WI38 (cell line): ENCODE measurements at regions not wholly inside any gene's neighbourhood (a gene's known extent, or its start where the extent isn't known, plus 50 kb on each side); places are given as distances from the start of the nearest gene placed in this dataset.

Source experiments
- H3K4me3 ChIP-seq: 2 replicates; pipeline ENCODE4 v1.5.1; 2011; ENCODE audit warnings: low read depth, mild to moderate bottlenecking, control low read depth, low read length
- CTCF ChIP-seq: IDR thresholded peaks from 2 replicates; pipeline ENCODE4 v1.5.1; 2012; ENCODE audit warnings: low read depth, mild to moderate bottlenecking, control low read depth, low read length

- H3K4me3 ChIP-seq = no peak overlapping the region
- no peak for TF ChIP-seq CTCF
Observed at GRCh38 chr4:43835869-43836268, 612.7 kb downstream of the KCTD8 start.

GRCh38 chr4:43837171-43837570 lies 611.4 kb downstream of the KCTD8 start:
- H3K4me3 ChIP-seq = no peak overlapping the region
- no peak for TF ChIP-seq CTCF

GRCh38 chr4:43837604-43838003 lies 611.0 kb downstream of the KCTD8 start:
- no peak overlapping the region for H3K4me3 ChIP-seq
- no peak for TF ChIP-seq CTCF

GRCh38 chr4:43842594-43842993 lies 606.0 kb downstream of the KCTD8 start:
- no peak overlapping the region for H3K4me3 ChIP-seq
- no peak for TF ChIP-seq CTCF

GRCh38 chr4:43843501-43843900 lies 605.1 kb downstream of the KCTD8 start:
- no peak for TF ChIP-seq CTCF

GRCh38 chr4:43846111-43846587 lies 602.5 kb downstream of the KCTD8 start:
- no peak for TF ChIP-seq CTCF
- H3K4me3 ChIP-seq = no peak overlapping the region

More at GRCh38 chr4:43843501-43843900, 605.1 kb downstream of the KCTD8 start:
- no peak overlapping the region for H3K4me3 ChIP-seq

GRCh38 chr4:43853565-43854264 lies 594.9 kb downstream of the KCTD8 start:
- no peak overlapping the region for H3K4me3 ChIP-seq
- no peak for TF ChIP-seq CTCF
